CD14-positive monocyte (primary cell): ENCODE measurements at regions not wholly inside any gene's neighbourhood (a gene's known extent, or its start where the extent isn't known, plus 50 kb on each side); places are given as distances from the start of the nearest gene placed in this dataset.

Source experiments
- DNase-seq, 3 donors: peaks; one replicate each; pipeline ENCODE4 v3.0.0-alpha.2; 2011 to 2022
- H2AFZ ChIP-seq: 2 replicates; pipeline ENCODE4 v1.6.0; 2012; ENCODE audit warnings: mild to moderate bottlenecking, low read depth, low read length, inconsistent platforms; ENCODE audit not compliant: insufficient read depth, poor library complexity, severe bottlenecking
- H3K27ac ChIP-seq, 2 donors: 1 replicate in 1 of 2; 2 replicates in 1 of 2; pipeline ENCODE4 v1.5.1; 2012 to 2013; ENCODE audit warnings: low read length in 2 of 2, control low read depth in 1 of 2, inconsistent platforms in 1 of 2, low read depth in 1 of 2, mild to moderate bottlenecking in 1 of 2
- H3K27me3 ChIP-seq, 2 donors: one replicate each; pipeline versions ENCODE4 v1.6.0 to v1.6.1; 2011 to 2013; ENCODE audit warnings: low read length in 2 of 2; ENCODE audit not compliant: control insufficient read depth in 2 of 2, insufficient read depth in 2 of 2
- H3K36me3 ChIP-seq, 2 donors: replicated peaks in 1 of 2; 1 replicate in 1 of 2; 2 replicates in 1 of 2; pipeline versions ENCODE4 v1.5.1 to v1.6.1; 2012 to 2013; ENCODE audit warnings: low read length in 2 of 2, control low read depth in 1 of 2, inconsistent platforms in 1 of 2, mild to moderate bottlenecking in 1 of 2; ENCODE audit not compliant: insufficient read depth in 2 of 2, control insufficient read depth in 1 of 2
- H3K4me1 ChIP-seq, 2 donors: 1 replicate in 1 of 2; 2 replicates in 1 of 2; pipeline versions ENCODE4 v1.5.1 to v1.6.1; 2012 to 2013; ENCODE audit warnings: low read length in 2 of 2, control low read depth in 1 of 2, inconsistent platforms in 1 of 2, mild to moderate bottlenecking in 1 of 2, moderate library complexity in 1 of 2; ENCODE audit not compliant: insufficient read depth in 2 of 2, control insufficient read depth in 1 of 2
- H3K4me2 ChIP-seq: replicated peaks from 2 replicates; pipeline ENCODE3; 2012; ENCODE audit warnings: low read length, moderate library complexity, mild to moderate bottlenecking; ENCODE audit not compliant: poor library complexity, severe bottlenecking; ENCODE audit errors: extremely low read depth
- H3K4me3 ChIP-seq, 3 experiments: fragments of 200-600 bp in 1 of 3; sonication (generic) in 1 of 3; replicated peaks in 1 of 3; 1 replicate in 2 of 3; 2 replicates in 1 of 3; pipeline ENCODE4 v1.5.1; 2011 to 2013; ENCODE audit warnings: low read length in 3 of 3, mild to moderate bottlenecking in 3 of 3, control low read depth in 2 of 3, low read depth in 2 of 3, inconsistent platforms in 1 of 3, moderate library complexity in 1 of 3
- H3K79me2 ChIP-seq: 2 replicates; pipeline ENCODE4 v1.6.0; 2012; ENCODE audit warnings: mild to moderate bottlenecking, control low read depth, inconsistent platforms, low read length, moderate library complexity; ENCODE audit not compliant: insufficient read depth
- H3K9ac ChIP-seq: 2 replicates; pipeline ENCODE4 v1.6.0; 2017; ENCODE audit warnings: low read length, mild to moderate bottlenecking; ENCODE audit not compliant: insufficient read depth, poor library complexity, severe bottlenecking
- H3K9me3 ChIP-seq, 2 donors: replicated peaks in 1 of 2; 1 replicate in 1 of 2; 2 replicates in 1 of 2; pipeline versions ENCODE4 v1.5.1 to v1.6.1; 2012 to 2013; ENCODE audit warnings: low read length in 2 of 2, control low read depth in 1 of 2; ENCODE audit not compliant: control insufficient read depth in 1 of 2, insufficient read depth in 1 of 2
- H4K20me1 ChIP-seq: 2 replicates; pipeline ENCODE4 v1.6.0; 2012; ENCODE audit warnings: mild to moderate bottlenecking, low read length, control low read depth, moderate library complexity; ENCODE audit not compliant: insufficient read depth
- H3K27ac Mint-ChIP-seq, 7 donors: one replicate each; pipeline ENCODE4 v1.8.0; 2020; ENCODE audit warnings: mild to moderate bottlenecking in 7 of 7, mixed read lengths in 7 of 7, moderate library complexity in 6 of 7, inconsistent platforms in 2 of 7
- H3K27me3 Mint-ChIP-seq, 3 donors: one replicate each; pipeline ENCODE4 v1.8.0; 2021 to 2022; ENCODE audit warnings: low read depth in 3 of 3, mild to moderate bottlenecking in 3 of 3, mixed read lengths in 3 of 3, moderate library complexity in 3 of 3, inconsistent platforms in 1 of 3
- H3K36me3 Mint-ChIP-seq, 2 donors: one replicate each; pipeline ENCODE4 v1.8.0; 2020; ENCODE audit warnings: mixed read lengths in 2 of 2, inconsistent platforms in 1 of 2, mild to moderate bottlenecking in 1 of 2
- H3K4me1 Mint-ChIP-seq: one replicate; pipeline ENCODE4 v1.8.0; 2020; ENCODE audit warnings: mild to moderate bottlenecking, mixed read lengths
- H3K4me3 Mint-ChIP-seq, 2 donors: one replicate each; pipeline ENCODE4 v1.8.0; 2020; ENCODE audit warnings: mild to moderate bottlenecking in 2 of 2, mixed read lengths in 2 of 2, moderate library complexity in 1 of 2
- H3K9me3 Mint-ChIP-seq, 7 donors: one replicate each; pipeline ENCODE4 v1.8.0; 2020 to 2022; ENCODE audit warnings: mixed read lengths in 7 of 7, mild to moderate bottlenecking in 6 of 7, moderate library complexity in 6 of 7, inconsistent platforms in 2 of 7
- WGBS: methylation state at CpG from one replicate; pipeline ENCODE4 v1.1.5; 2013; ENCODE audit warnings: missing lambda C conversion rate; ENCODE audit not compliant: insufficient coverage; 5-methylcytosine and 5-hydroxymethylcytosine counted together
- intact Hi-C, 2 donors: fragments of 100-400 bp; cut with micrococcal nuclease; formaldehyde crosslinking; loops; one replicate each; pipeline versions ENCODE4 v1.15.0 to v1.15.1; 2023
- TF ChIP-seq, protein P1 (sequence below): fragments of 200-600 bp; IDR thresholded peaks from one replicate; pipeline ENCODE4 v1.8.0; 2022; ENCODE audit warnings: antibody characterized with exemption, mild to moderate bottlenecking

DNA sequence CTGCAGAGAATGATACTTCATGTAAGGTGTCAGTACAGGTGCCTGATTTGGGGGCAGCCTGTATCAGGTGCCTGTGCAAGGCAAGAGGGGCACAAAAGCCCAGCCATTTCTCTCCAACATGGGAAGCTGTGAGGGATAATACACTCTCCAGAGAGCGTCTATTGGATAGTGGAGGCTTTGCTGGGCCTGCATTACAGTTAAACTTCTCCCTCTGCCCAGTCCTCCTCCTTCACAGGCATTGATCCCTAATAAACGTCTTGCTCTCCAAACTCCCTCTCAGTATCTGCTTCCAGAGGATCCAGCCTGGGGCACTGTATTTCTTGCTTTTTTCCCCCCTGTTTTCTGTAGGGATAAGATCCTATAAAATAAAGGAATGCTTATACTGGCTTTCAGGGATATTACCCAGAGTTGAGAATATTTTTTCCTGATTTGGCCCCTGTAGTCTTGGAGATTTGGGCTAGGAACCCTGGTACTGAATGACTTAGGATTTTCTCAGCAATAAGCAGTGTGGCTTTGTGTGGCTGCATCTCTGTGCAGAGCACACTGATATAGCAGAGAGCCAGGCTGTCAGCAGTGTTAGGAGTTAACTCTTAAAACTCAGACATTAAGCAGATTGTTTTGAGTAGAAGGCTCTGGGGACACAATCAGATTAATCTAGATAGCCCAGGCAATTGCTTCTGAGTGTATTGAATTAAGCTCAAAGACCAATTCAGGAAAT, 330.6 kb downstream of the CYRIA start:
- no peak overlapping the region for H3K27ac Mint-ChIP-seq
- no peaks in the 10 kb centered on the region for H4K20me1 ChIP-seq
- no peaks in the 10 kb centered on the region for H3K4me1 ChIP-seq
- H3K27me3 Mint-ChIP-seq: no peaks in the 10 kb centered on the region
- H3K4me3 Mint-ChIP-seq: no peak overlapping the region
- peaks cover 3 to 5% of the 10 kb centered on the region in 2 donors for H3K9me3 ChIP-seq
- no peaks in the 10 kb centered on the region for H3K36me3 Mint-ChIP-seq
- H3K27me3 ChIP-seq: no peaks in the 10 kb centered on the region
- WGBS: no CpG with 5 or more reads among the region's 2 CpGs
- TF ChIP-seq, protein P1, sequence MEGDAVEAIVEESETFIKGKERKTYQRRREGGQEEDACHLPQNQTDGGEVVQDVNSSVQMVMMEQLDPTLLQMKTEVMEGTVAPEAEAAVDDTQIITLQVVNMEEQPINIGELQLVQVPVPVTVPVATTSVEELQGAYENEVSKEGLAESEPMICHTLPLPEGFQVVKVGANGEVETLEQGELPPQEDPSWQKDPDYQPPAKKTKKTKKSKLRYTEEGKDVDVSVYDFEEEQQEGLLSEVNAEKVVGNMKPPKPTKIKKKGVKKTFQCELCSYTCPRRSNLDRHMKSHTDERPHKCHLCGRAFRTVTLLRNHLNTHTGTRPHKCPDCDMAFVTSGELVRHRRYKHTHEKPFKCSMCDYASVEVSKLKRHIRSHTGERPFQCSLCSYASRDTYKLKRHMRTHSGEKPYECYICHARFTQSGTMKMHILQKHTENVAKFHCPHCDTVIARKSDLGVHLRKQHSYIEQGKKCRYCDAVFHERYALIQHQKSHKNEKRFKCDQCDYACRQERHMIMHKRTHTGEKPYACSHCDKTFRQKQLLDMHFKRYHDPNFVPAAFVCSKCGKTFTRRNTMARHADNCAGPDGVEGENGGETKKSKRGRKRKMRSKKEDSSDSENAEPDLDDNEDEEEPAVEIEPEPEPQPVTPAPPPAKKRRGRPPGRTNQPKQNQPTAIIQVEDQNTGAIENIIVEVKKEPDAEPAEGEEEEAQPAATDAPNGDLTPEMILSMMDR: no peak
- no peaks in the 10 kb centered on the region for H3K4me1 Mint-ChIP-seq
- H3K9ac ChIP-seq: no peak overlapping the region
- no peak overlapping the region for H3K4me3 ChIP-seq
- intact Hi-C loops: no loop called here
- no peak overlapping the region for H3K27ac ChIP-seq
- H3K36me3 ChIP-seq: no peaks in the 10 kb centered on the region
- no peak overlapping the region for H3K4me2 ChIP-seq
- H2AFZ ChIP-seq: no peak overlapping the region
- DNase-seq: no peak
- no peaks in the 10 kb centered on the region for H3K79me2 ChIP-seq
- peaks cover 6 to 11% (median 8%) of the 10 kb centered on the region in 7 donors for H3K9me3 Mint-ChIP-seq

DNA sequence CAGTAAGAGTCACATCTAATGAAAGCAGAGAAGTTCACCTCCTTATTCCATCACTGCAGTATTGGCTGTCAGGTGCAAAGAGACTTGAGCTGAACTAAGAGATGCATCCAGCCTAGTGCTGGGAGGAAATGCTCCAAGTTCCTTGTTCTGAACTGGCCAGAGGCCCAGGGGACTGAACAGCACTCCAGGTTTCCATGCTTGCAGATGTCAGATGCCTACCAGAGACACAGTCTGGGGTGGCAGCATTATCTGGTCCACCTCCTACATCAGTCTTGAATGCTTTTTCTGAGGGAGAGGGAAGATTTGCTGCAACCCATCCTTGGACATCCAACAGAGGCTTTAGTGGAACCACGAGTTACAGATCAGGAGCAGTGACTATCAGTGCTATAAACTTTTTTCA, 331.3 kb downstream of the CYRIA start:
- Histone ChIP-seq H3K27ac (no peak overlapping the region), H3K4me3 (no peak overlapping the region), H3K36me3 (no peaks in the 10 kb centered on the region), H3K9me3 (peaks cover 3 to 4% of the 10 kb centered on the region in 2 donors), H2AFZ (no peak overlapping the region), H3K4me1 (no peaks in the 10 kb centered on the region), H3K79me2 (no peaks in the 10 kb centered on the region), H4K20me1 (no peaks in the 10 kb centered on the region), H3K27me3 (no peaks in the 10 kb centered on the region), H3K9ac (no peak overlapping the region), H3K4me2 (no peak overlapping the region)
- H3K27ac Mint-ChIP-seq: no peak overlapping the region
- 100% methylated on average over 1 of the region's 1 CpG for WGBS
- no peak for DNase-seq
- TF ChIP-seq, protein P1: no peak
- H3K27me3 Mint-ChIP-seq: no peaks in the 10 kb centered on the region
- intact Hi-C loops: no loop called here
- no peaks in the 10 kb centered on the region for H3K36me3 Mint-ChIP-seq
- H3K4me3 Mint-ChIP-seq: no peak overlapping the region
- H3K4me1 Mint-ChIP-seq: no peaks in the 10 kb centered on the region
- peaks cover 4 to 7% (median 6%) of the 10 kb centered on the region in 7 donors for H3K9me3 Mint-ChIP-seq
